Thyroid gland (tissue), 4 donors: ENCODE measurements at regions not wholly inside any gene's neighbourhood (a gene's known extent, or its start where the extent isn't known, plus 50 kb on each side); places are given as distances from the start of the nearest gene placed in this dataset.
"Not testable (repeated sequence)": the region's sequence is repeated elsewhere in the genome, so short reads cannot be mapped to it uniquely, and the experiment has no call there.

Experiments
- CTCF ChIP-seq, 6 experiments: fragments of 200-600 bp in 3 of 6; fragments of 450-650 bp in 3 of 6; sonication (generic) in 3 of 6; IDR thresholded peaks; one replicate each; pipeline ENCODE4 v1.5.1; 2016 to 2019; ENCODE audit warnings: antibody characterized with exemption in 6 of 6, mild to moderate bottlenecking in 2 of 6, inconsistent platforms in 1 of 6, moderate library complexity in 1 of 6
- POLR2A ChIP-seq, 2 donors: fragments of 450-650 bp; IDR thresholded peaks; one replicate each; pipeline ENCODE4 v1.6.1; 2017; ENCODE audit warnings: antibody characterized with exemption in 2 of 2, mild to moderate bottlenecking in 2 of 2, moderate library complexity in 1 of 2

- not testable (repeated sequence) for TF ChIP-seq CTCF, POLR2A (IDR thresholded peaks at IDR 0.05)
These were observed 398.5 kb upstream of the CRIM1 start for GRCh38 chr2:35957053-35957452.
